ENCODE measurements at regions not wholly inside any gene's neighbourhood (a gene's known extent, or its start where the extent isn't known, plus 50 kb on each side); places are given as distances from the start of the nearest gene placed in this dataset.
"Not testable (repeated sequence)": the region's sequence is repeated elsewhere in the genome, so short reads cannot be mapped to it uniquely, and the experiment has no call there.

DNA sequence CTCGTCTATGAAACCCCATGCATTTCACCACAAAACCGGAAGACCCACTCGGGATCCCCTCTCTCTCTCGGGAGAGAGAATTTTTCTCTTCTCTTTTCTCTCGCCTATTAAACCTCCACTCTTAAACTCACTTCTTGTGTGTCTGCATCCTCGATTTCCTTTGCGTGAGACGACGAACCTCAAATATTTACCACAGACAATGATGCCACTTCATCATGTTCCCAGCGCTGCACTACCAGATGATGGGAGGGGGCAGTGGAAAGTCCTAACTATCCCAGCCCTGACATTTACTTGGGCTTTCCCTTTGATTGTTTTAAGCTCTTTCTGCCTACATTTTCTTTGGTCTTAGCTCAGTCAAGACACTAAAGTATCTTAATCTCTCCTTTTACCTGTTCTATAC, 906.7 kb downstream of the GRID1 start:
- no peak for DNase-seq (ENCODE audit: insufficient read length, low spot score)
- no peak for FAIRE-seq
- TF ChIP-seq, protein P1, sequence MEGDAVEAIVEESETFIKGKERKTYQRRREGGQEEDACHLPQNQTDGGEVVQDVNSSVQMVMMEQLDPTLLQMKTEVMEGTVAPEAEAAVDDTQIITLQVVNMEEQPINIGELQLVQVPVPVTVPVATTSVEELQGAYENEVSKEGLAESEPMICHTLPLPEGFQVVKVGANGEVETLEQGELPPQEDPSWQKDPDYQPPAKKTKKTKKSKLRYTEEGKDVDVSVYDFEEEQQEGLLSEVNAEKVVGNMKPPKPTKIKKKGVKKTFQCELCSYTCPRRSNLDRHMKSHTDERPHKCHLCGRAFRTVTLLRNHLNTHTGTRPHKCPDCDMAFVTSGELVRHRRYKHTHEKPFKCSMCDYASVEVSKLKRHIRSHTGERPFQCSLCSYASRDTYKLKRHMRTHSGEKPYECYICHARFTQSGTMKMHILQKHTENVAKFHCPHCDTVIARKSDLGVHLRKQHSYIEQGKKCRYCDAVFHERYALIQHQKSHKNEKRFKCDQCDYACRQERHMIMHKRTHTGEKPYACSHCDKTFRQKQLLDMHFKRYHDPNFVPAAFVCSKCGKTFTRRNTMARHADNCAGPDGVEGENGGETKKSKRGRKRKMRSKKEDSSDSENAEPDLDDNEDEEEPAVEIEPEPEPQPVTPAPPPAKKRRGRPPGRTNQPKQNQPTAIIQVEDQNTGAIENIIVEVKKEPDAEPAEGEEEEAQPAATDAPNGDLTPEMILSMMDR (IDR thresholded peaks at IDR 0.05; ENCODE audit: insufficient read depth, missing control alignments) = no peak

DNA sequence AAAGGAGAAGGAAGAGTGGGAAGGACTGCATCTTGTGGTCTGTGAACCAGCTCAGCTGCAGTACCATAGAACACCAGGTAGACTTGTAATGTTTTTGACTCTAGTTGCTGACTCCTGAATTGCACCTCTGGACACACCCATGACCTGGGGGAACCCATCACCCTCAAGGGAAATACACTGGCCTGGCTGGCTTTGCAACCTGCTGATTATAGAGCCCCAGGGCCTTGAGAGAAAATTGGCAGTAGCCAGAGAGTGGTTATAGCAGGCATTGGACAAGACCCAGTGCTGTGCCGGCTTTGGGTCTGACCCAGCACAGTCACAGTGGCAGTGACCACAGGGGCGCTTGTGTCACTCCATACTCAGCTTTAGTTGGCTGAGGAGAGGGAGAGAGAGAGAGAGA, 902.3 kb downstream of the GRID1 start:
- FAIRE-seq (no peak), DNase-seq (ENCODE audit: insufficient read length, low spot score) (no peak)
- TF ChIP-seq, protein P1 (IDR thresholded peaks at IDR 0.05; ENCODE audit: insufficient read depth, missing control alignments) = no peak

DNA sequence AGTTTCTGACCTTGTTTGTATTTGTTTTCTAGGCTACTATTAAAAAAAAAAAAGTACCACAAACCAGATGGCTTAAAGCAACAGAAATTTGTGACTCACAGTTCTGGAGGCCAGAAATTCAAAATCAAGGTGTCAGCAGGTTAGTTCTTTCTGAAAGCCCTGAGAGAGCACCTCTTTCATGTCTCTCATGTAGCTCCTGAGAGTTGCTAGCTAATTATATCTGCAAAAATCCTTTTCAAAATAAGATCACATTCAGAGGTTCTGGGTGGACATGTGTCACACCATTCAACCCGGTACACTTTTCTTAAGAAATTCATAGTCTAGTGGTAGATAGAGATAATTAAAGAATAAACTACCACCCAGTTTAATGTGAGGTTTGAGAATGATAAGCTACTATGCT, 888.6 kb downstream of the GRID1 start:
- FAIRE-seq = no peak
- TF ChIP-seq, protein P1 (IDR thresholded peaks at IDR 0.05; ENCODE audit: insufficient read depth, missing control alignments) = no peak

GRCh38 chr10:85490431-85490830, 876.2 kb downstream of the GRID1 start:
- DNase-seq (ENCODE audit: insufficient read length, low spot score) = no peak

More for the DNA sequence above, 888.6 kb downstream of the GRID1 start:
- DNase-seq (ENCODE audit: insufficient read length, low spot score) = no peak

DNA sequence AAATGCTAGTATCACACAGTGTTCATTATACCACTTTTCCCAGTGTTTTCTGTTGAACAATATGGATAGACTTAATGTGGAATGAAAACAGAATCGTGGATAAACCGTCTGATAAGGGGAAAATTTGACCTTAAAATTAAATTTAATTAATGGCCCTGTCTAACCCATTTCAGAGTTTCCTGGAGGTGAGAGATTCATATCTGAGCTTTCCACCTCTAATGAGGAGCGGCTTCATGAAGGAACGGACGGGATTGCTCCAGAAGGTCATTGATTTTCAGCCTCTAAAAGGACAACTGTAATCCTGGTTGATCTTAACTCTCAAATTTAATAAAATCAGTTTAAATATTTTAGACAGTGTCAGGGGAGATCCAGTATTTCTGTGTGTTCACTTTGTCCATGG, 874.9 kb downstream of the GRID1 start:
- TF ChIP-seq, protein P1 (IDR thresholded peaks at IDR 0.05; ENCODE audit: insufficient read depth, missing control alignments) = no peak
- FAIRE-seq = no peak
- DNase-seq (ENCODE audit: insufficient read length, low spot score) = no peak

More at GRCh38 chr10:85490431-85490830, 876.2 kb downstream of the GRID1 start:
- no peak for FAIRE-seq
- TF ChIP-seq, protein P1 (IDR thresholded peaks at IDR 0.05; ENCODE audit: insufficient read depth, missing control alignments) = no peak

GRCh38 chr10:85492684-85493083, 873.9 kb downstream of the GRID1 start:
- FAIRE-seq = no peak
- DNase-seq (ENCODE audit: insufficient read length, low spot score) = no peak
- TF ChIP-seq, protein P1 (IDR thresholded peaks at IDR 0.05; ENCODE audit: insufficient read depth, missing control alignments) = no peak

- TF ChIP-seq, protein P1 (IDR thresholded peaks at IDR 0.05; ENCODE audit: insufficient read depth, missing control alignments) = no peak
- DNase-seq (ENCODE audit: insufficient read length, low spot score) (no peak), FAIRE-seq (no peak)
These were observed 872.9 kb downstream of the GRID1 start for GRCh38 chr10:85493703-85494102.

GRCh38 chr10:85504641-85505040, 862.0 kb downstream of the GRID1 start:
- FAIRE-seq; DNase-seq (ENCODE audit: insufficient read length, low spot score): not testable (repeated sequence)
